ENCODE measurements at regions not wholly inside any gene's neighbourhood (a gene's known extent, or its start where the extent isn't known, plus 50 kb on each side); places are given as distances from the start of the nearest gene placed in this dataset.

GRCh38 chr3:99521551-99521950, 116.8 kb upstream of the COL8A1 start:
- 89 to 98% methylated on average over 2 of the region's 2 CpGs for WGBS, 2 donors
- peaks cover 0 to 4% (median 0%) of the 10 kb centered on the region in 11 donors for H3K9me3 ChIP-seq
- ATAC-seq (no peak), DNase-seq (no peak)
- TF ChIP-seq CTCF (IDR thresholded peaks at IDR 0.05), result no peak
- no peaks in the 10 kb centered on the region for H3K36me3 ChIP-seq
- H3K4me3 ChIP-seq, result no peak overlapping the region
- H3K27me3 ChIP-seq, result no peaks in the 10 kb centered on the region
- intact Hi-C loops (cut with DNase I), result no loop called here
- no peak overlapping the region for H3K27ac ChIP-seq
- no peaks in the 10 kb centered on the region for H3K4me1 ChIP-seq

GRCh38 chr3:99520513-99520912, 117.9 kb upstream of the COL8A1 start:
- DNase-seq, result no peak
- no peak for ATAC-seq
- no peaks in the 10 kb centered on the region for H3K9me3 ChIP-seq
- no peaks in the 10 kb centered on the region for H3K27me3 ChIP-seq
- H3K4me1 ChIP-seq, result peaks cover 0 to 10% (median 0%) of the 10 kb centered on the region in 9 donors
- H3K27ac ChIP-seq, result no peak overlapping the region
- no peak overlapping the region for H3K4me3 ChIP-seq
- no peaks in the 10 kb centered on the region for H3K36me3 ChIP-seq
- intact Hi-C loops (cut with DNase I), result no loop called here
- TF ChIP-seq CTCF (IDR thresholded peaks at IDR 0.05), result no peak

GRCh38 chr3:99516936-99517335, 121.5 kb upstream of the COL8A1 start:
- no peak for TF ChIP-seq CTCF (IDR thresholded peaks at IDR 0.05)
- intact Hi-C loops (cut with DNase I), result no loop called here
- Histone ChIP-seq H3K27me3 (no peaks in the 10 kb centered on the region), H3K9me3 (no peaks in the 10 kb centered on the region), H3K4me1 (peaks cover 0 to 10% (median 0%) of the 10 kb centered on the region in 9 donors), H3K36me3 (no peaks in the 10 kb centered on the region), H3K4me3 (no peak overlapping the region), H3K27ac (no peak overlapping the region)
- ATAC-seq, result no peak
- no peak for DNase-seq
- WGBS, 2 donors, result 72% methylated on average over 1 of the region's 1 CpG

- intact Hi-C loops (cut with DNase I), result no loop called here
- no peak for ATAC-seq
- H3K27ac ChIP-seq, result no peak overlapping the region
Measured at GRCh38 chr3:99515891-99516290, 122.5 kb upstream of the COL8A1 start.

More at GRCh38 chr3:99515891-99516290, 122.5 kb upstream of the COL8A1 start:
- no peak for DNase-seq
- WGBS, 2 donors, result 60 to 70% methylated on average over 4 of the region's 4 CpGs
- Histone ChIP-seq H3K36me3 (no peaks in the 10 kb centered on the region), H3K4me3 (no peak overlapping the region), H3K4me1 (peaks cover 0 to 10% (median 0%) of the 10 kb centered on the region in 9 donors), H3K9me3 (no peaks in the 10 kb centered on the region), H3K27me3 (no peaks in the 10 kb centered on the region)
- TF ChIP-seq CTCF (IDR thresholded peaks at IDR 0.05), result no peak

Measured in heart right ventricle (tissue), 16 donors.